ENCODE measurements at regions not wholly inside any gene's neighbourhood (a gene's known extent, or its start where the extent isn't known, plus 50 kb on each side); places are given as distances from the start of the nearest gene placed in this dataset.

GRCh38 chr7:155883491-155884224 is 71.4 kb upstream of the SHH start:
- Histone ChIP-seq H3K27me3 (no peaks in the 10 kb centered on the region), H3K9me3 (no peaks in the 10 kb centered on the region), H3K4me1 (ENCODE audit: insufficient read depth) (no peaks in the 10 kb centered on the region), H3K27ac (no peak overlapping the region), H3K4me3 (no peak overlapping the region), H3K36me3 (no peaks in the 10 kb centered on the region)
- no peak for TF ChIP-seq EP300 (IDR thresholded peaks at IDR 0.05)
- no peak for TF ChIP-seq POLR2A (IDR thresholded peaks at IDR 0.05)
- TF ChIP-seq CTCF (IDR thresholded peaks at IDR 0.05), result no peak
- no peak for DNase-seq
- intact Hi-C loops (cut with DNase I), result no loop called here
- 87 to 90% (median 87%) methylated on average over 16 of the region's 16 CpGs for WGBS, 3 donors

- Histone ChIP-seq H3K4me1 (ENCODE audit: insufficient read depth) (no peaks in the 10 kb centered on the region), H3K27me3 (no peaks in the 10 kb centered on the region), H3K36me3 (no peaks in the 10 kb centered on the region), H3K27ac (no peak overlapping the region), H3K4me3 (no peak overlapping the region), H3K9me3 (no peaks in the 10 kb centered on the region)
- TF ChIP-seq POLR2A (IDR thresholded peaks at IDR 0.05) (no peak), EP300 (IDR thresholded peaks at IDR 0.05) (no peak), CTCF (IDR thresholded peaks at IDR 0.05) (no peak)
- intact Hi-C loops (cut with DNase I), result no loop called here
- DNase-seq, result no peak
- 61 to 71% (median 70%) methylated on average over 5 of the region's 5 CpGs for WGBS, 3 donors
Measured at GRCh38 chr7:155882596-155882995, 70.3 kb upstream of the SHH start.

GRCh38 chr7:155881471-155882350 is 69.4 kb upstream of the SHH start:
- Histone ChIP-seq H3K4me3 (no peak overlapping the region), H3K27ac (no peak overlapping the region), H3K36me3 (no peaks in the 10 kb centered on the region), H3K9me3 (no peaks in the 10 kb centered on the region), H3K4me1 (ENCODE audit: insufficient read depth) (no peaks in the 10 kb centered on the region), H3K27me3 (no peaks in the 10 kb centered on the region)
- 92 to 94% (median 93%) methylated on average over 34 of the region's 34 CpGs for WGBS, 3 donors
- no peak for DNase-seq
- TF ChIP-seq EP300 (IDR thresholded peaks at IDR 0.05), result no peak
- no peak for TF ChIP-seq CTCF (IDR thresholded peaks at IDR 0.05)
- TF ChIP-seq POLR2A (IDR thresholded peaks at IDR 0.05), result no peak
- intact Hi-C loops (cut with DNase I), result no loop called here

- DNase-seq, result no peak
- Histone ChIP-seq H3K4me3 (no peak overlapping the region), H3K27me3 (no peaks in the 10 kb centered on the region), H3K9me3 (no peaks in the 10 kb centered on the region), H3K4me1 (ENCODE audit: insufficient read depth) (no peaks in the 10 kb centered on the region), H3K27ac (no peak overlapping the region), H3K36me3 (no peaks in the 10 kb centered on the region)
- WGBS, 3 donors, result 88 to 92% (median 92%) methylated on average over 7 of the region's 7 CpGs
- intact Hi-C loops (cut with DNase I), result no loop called here
- no peak for TF ChIP-seq EP300 (IDR thresholded peaks at IDR 0.05)
- no peak for TF ChIP-seq POLR2A (IDR thresholded peaks at IDR 0.05)
- no peak for TF ChIP-seq CTCF (IDR thresholded peaks at IDR 0.05)
Measured at GRCh38 chr7:155880721-155881120, 68.5 kb upstream of the SHH start.

Data from ovary (tissue), 7 donors.